ENCODE measurements at regions not wholly inside any gene's neighbourhood (a gene's known extent, or its start where the extent isn't known, plus 50 kb on each side); places are given as distances from the start of the nearest gene placed in this dataset.

DNA sequence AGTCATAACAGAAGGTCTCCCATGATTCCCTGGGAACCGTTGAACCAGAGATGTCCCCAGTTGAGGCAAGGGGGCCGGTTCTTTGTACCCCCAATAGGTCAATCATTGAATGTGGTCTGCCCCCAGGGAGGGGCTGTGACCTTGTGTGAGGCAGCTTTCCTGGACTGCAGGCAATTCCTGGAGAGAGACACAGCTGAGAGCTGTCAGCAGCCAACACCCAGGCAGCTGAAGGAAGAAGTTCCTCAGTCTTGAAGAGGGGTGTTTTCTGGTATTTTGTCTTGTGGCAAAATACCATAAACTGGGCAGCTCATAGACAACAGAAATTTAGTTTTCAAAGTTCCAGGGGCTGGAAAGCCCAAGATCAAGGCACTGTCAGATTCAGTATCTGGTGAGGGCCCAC is 185.7 kb upstream of the ATP6AP2 start:
- TF ChIP-seq ESRRA (IDR thresholded peaks at IDR 0.05; ENCODE audit: borderline replicate concordance, low read length) (no peak), CHD2 (IDR thresholded peaks at IDR 0.05; ENCODE audit: low read length, partially characterized antibody) (no peak), CBX8 (IDR thresholded peaks at IDR 0.05) (no peak), RARB (CRISPR knock-in tag; IDR thresholded peaks at IDR 0.05) (no peak), HDAC2 (IDR thresholded peaks at IDR 0.05) (no peak), TP53 (CRISPR knock-in tag; IDR thresholded peaks at IDR 0.05) (no peak)
- TF ChIP-seq, protein P1, sequence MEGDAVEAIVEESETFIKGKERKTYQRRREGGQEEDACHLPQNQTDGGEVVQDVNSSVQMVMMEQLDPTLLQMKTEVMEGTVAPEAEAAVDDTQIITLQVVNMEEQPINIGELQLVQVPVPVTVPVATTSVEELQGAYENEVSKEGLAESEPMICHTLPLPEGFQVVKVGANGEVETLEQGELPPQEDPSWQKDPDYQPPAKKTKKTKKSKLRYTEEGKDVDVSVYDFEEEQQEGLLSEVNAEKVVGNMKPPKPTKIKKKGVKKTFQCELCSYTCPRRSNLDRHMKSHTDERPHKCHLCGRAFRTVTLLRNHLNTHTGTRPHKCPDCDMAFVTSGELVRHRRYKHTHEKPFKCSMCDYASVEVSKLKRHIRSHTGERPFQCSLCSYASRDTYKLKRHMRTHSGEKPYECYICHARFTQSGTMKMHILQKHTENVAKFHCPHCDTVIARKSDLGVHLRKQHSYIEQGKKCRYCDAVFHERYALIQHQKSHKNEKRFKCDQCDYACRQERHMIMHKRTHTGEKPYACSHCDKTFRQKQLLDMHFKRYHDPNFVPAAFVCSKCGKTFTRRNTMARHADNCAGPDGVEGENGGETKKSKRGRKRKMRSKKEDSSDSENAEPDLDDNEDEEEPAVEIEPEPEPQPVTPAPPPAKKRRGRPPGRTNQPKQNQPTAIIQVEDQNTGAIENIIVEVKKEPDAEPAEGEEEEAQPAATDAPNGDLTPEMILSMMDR (IDR thresholded peaks at IDR 0.05) = no peak
